G401 (cell line): ENCODE measurements at regions not wholly inside any gene's neighbourhood (a gene's known extent, or its start where the extent isn't known, plus 50 kb on each side); places are given as distances from the start of the nearest gene placed in this dataset.

Experiments used
- DNase-seq: peaks from one replicate; pipeline ENCODE4 v3.0.0-alpha.2; 2015; ENCODE audit warnings: low spot score
- in situ Hi-C: cut with HindIII; loops from 2 replicates; pipeline ENCODE4 v1.10.0; 2016; ENCODE audit warnings: low sequenced_read_pairs, mixed read lengths

- in situ Hi-C loops: no loop called here
- DNase-seq: no peak
Observed at GRCh38 chr2:45337481-45337880, 273.6 kb downstream of the SRBD1 start.

GRCh38 chr2:45334205-45334604 lies 276.9 kb downstream of the SRBD1 start:
- DNase-seq: no peak
- in situ Hi-C loops: no loop called here

- in situ Hi-C loops: no loop called here
- no peak for DNase-seq
Observed at GRCh38 chr2:45332567-45332966, 278.5 kb downstream of the SRBD1 start.

- DNase-seq: no peak
- in situ Hi-C loops: no loop called here
Observed at GRCh38 chr2:45332094-45332493, 279.0 kb downstream of the SRBD1 start.

GRCh38 chr2:45331410-45331786 lies 279.7 kb downstream of the SRBD1 start:
- in situ Hi-C loops: no loop called here
- no peak for DNase-seq

- DNase-seq: no peak
- in situ Hi-C loops: no loop called here
Observed at GRCh38 chr2:45330637-45331409, 280.2 kb downstream of the SRBD1 start.

GRCh38 chr2:45330108-45330507 lies 281.0 kb downstream of the SRBD1 start:
- no peak for DNase-seq
- in situ Hi-C loops: no loop called here

- DNase-seq: no peak
Observed at GRCh38 chr2:45329045-45329677, 281.9 kb downstream of the SRBD1 start.

GRCh38 chr2:45328264-45328870 lies 282.7 kb downstream of the SRBD1 start:
- in situ Hi-C loops: no loop called here
- no peak for DNase-seq

More at GRCh38 chr2:45329045-45329677, 281.9 kb downstream of the SRBD1 start:
- in situ Hi-C loops: no loop called here

GRCh38 chr2:45323344-45323743 lies 287.7 kb downstream of the SRBD1 start:
- no peak for DNase-seq
- in situ Hi-C loops: no loop called here

GRCh38 chr2:45320956-45321355 lies 290.1 kb downstream of the SRBD1 start:
- in situ Hi-C loops: no loop called here
- DNase-seq: no peak

- in situ Hi-C loops: no loop called here
- no peak for DNase-seq
Observed at GRCh38 chr2:45319683-45320455, 291.2 kb downstream of the SRBD1 start.

- no peak for DNase-seq
- in situ Hi-C loops: no loop called here
Observed at GRCh38 chr2:45318686-45319085, 292.4 kb downstream of the SRBD1 start.

GRCh38 chr2:45316576-45317338 lies 294.3 kb downstream of the SRBD1 start:
- DNase-seq: no peak
- in situ Hi-C loops: no loop called here

GRCh38 chr2:45315861-45316260 lies 295.2 kb downstream of the SRBD1 start:
- DNase-seq: no peak
- in situ Hi-C loops: no loop called here

GRCh38 chr2:45312275-45312674 lies 298.8 kb downstream of the SRBD1 start:
- no peak for DNase-seq
- in situ Hi-C loops: no loop called here

GRCh38 chr2:45311559-45311958 lies 299.5 kb downstream of the SRBD1 start:
- in situ Hi-C loops: no loop called here
- no peak for DNase-seq

- in situ Hi-C loops: no loop called here
- DNase-seq: no peak
Observed at GRCh38 chr2:45307147-45307546, 297.9 kb upstream of the SIX2 start.

- in situ Hi-C loops: no loop called here
- no peak for DNase-seq
Observed at GRCh38 chr2:45305599-45305998, 296.3 kb upstream of the SIX2 start.
